GM11168 (cell line): ENCODE measurements at regions not wholly inside any gene's neighbourhood (a gene's known extent, or its start where the extent isn't known, plus 50 kb on each side); places are given as distances from the start of the nearest gene placed in this dataset.

Experiments used
- in situ Hi-C: fragments of 300-500 bp; cut with MboI; formaldehyde crosslinking; loops from one replicate; pipeline ENCODE4 v1.12.0; 2022; ENCODE audit warnings: low sequenced_read_pairs; ENCODE audit not compliant: unreplicated experiment

DNA sequence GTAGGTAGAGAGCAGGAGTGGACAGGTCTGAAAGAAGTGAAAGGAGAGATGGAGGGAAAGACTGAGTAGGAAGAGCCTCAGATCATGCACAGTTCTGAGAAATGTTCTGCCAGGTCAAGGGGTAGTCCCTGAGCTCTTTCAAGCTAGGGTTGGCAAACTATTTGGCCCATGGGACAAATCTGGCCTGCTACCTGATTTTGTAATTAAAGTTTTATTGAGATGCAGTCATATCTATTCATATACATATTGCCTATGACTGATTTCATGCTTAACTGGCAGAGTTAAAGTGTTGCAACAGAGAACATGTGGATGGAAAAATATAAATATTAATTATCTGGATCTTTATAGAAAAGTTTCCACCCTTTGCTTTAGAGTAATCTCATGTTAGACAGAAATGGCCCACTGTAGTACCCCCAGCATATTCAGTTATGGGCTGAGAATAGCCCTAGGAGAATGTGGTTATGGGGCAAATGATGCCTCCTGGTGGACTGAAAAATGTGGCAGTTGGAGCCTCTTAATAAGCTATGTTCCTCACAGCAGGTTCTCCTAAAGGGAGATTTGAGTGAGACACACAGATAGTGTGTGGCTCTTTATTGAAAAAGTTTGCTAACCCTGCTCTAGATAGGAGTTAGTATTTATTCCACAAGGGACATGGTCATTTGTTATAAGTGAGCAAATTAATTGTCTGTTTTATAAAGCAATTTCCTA lies 476.9 kb downstream of the LRIG3 start:
- in situ Hi-C loops, result loop anchor here (5.0 kb wide), 1 partner anchor 86 kb away; no protein-coding TSS in a partner anchor

DNA sequence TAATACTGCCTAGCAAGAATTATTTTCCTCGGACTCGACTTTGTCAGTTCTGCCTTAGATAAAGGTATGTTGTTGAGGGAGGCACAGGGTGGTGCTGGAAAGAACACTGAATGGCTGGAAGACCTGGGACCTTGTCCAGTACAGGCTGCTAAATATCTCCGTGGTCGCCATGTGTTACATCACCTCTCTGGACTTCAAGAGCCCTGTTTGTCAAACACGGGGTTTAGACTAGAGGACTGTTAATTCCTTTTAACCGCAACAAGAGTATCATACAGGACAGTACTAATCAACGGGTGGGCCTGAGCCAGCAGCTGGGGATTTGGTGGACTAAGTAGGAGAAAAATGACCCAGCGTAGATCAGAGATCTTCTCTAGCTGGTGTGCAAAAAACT lies 476.3 kb downstream of the LRIG3 start:
- in situ Hi-C loops, result loop anchor here (5.0 kb wide), 1 partner anchor 87 kb away; no protein-coding TSS in a partner anchor

GRCh38 chr12:58450868-58451482 lies 469.3 kb downstream of the LRIG3 start:
- in situ Hi-C loops, result no loop called here

DNA sequence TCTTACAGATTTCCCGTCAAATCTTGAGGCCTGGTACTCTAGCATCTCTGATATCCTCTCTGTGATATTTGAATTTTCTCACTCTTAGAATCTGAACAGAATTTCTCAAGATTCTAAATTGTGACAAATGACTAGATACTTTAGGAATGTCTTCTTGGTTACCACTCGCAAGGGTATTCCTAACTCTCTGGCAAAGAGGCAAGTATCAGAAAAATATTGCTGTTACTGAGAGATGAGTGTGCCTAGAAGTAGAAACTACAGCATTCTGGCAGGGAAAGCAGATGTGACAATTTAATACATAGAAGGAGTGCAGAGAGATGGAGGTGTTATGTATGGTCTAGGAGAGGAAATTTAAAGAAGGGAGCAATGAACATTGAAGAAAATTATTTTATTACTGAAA lies 467.8 kb downstream of the LRIG3 start:
- in situ Hi-C loops, result no loop called here

DNA sequence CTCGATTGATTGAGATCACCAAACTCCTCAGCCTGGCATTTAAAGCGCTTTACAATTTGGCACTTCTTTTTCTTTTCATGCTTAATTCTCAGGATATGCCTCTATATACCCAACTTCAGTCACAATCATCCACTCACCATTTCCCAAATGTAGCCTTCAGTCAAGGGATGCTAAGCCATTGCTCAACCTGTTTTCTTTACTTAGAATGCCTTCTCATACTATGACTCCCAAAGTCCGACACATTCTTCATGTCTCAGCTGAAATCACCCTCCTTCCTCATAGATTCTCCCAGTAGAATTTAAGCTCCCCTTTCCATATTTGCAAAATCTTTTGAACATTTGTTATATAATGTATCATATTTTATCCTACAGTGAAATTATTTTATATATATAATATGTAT lies 467.0 kb downstream of the LRIG3 start:
- in situ Hi-C loops, result no loop called here

- in situ Hi-C loops, result no loop called here
Measured at GRCh38 chr12:58455136-58455535, 465.2 kb downstream of the LRIG3 start.

DNA sequence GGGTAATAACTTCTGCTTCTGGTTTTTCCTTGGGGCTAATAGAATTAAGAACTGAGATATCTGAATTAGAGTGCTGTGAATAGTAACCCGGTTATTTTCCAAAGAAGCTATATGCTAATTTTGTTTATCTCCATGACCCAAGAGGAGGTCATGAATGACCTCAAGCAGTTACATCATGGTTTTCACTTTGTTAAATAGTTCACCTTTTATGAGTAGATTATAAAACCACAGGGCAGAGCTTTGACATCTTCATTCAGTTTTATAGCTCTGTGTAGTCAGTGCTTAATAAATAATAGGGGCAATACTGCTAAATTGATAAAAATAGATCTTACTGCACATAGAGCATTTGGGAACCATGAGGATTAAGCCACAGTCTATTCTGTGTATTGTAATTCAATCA lies 462.2 kb downstream of the LRIG3 start:
- in situ Hi-C loops, result no loop called here

DNA sequence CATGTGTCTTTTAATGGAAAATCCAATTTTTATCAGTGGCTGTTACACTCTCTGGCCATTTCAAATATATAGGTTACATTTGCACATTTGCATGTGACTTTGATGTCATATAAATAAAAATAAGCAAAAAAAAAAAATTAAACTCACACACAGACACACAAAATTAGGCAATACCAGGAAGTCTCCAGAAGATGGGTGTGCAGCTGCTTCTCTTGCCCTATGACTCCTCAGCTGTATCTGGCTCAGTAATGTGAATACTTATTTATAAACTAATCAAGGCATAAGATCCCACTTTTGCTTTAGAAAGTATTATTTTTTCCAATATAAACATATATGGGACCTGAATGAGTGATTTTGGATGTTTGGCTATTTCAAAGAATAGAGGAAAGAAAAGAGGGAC lies 461.1 kb downstream of the LRIG3 start:
- in situ Hi-C loops, result no loop called here

GRCh38 chr12:58463051-58463450 lies 457.3 kb downstream of the LRIG3 start:
- in situ Hi-C loops, result no loop called here

- in situ Hi-C loops, result no loop called here
Measured at GRCh38 chr12:58465418-58465817, 454.9 kb downstream of the LRIG3 start.

DNA sequence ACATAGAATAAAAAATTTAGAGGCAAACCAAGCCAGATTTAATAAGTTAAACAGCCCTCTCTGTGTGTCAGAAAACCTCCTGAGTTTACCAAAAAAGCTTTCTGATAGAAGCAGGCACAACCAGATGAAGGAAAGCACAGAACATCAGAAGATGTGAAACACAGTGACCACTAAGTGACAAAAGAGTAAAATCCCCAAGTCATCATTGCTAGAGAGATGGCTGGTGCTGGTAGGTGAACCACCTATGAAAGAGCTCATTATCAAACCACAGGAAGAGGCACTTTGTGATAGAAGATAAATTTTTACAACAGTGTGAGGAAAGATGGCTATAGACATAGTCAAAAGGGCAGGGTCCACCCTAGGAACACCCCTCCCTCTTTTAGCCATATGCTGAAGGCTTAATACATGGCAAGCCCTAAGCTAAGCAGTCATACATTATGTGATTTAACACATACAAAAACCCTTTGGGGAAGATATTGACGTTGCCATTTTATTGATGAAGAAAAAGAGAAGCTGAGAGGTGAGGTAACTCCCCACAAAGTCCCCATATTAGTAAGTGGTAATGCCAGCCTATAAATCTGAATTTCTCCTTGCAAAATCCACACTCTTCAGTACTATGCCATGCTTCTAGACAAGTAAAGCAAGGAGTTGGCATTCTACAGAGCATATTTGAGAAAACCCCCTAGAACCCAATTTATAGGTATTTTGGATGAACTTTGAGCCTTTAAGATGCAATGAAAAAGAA lies 449.9 kb downstream of the LRIG3 start:
- in situ Hi-C loops, result no loop called here

- in situ Hi-C loops, result no loop called here
Measured at GRCh38 chr12:58479401-58479800, 440.9 kb downstream of the LRIG3 start.

- in situ Hi-C loops, result no loop called here
Measured at GRCh38 chr12:58481811-58482210, 438.5 kb downstream of the LRIG3 start.

DNA sequence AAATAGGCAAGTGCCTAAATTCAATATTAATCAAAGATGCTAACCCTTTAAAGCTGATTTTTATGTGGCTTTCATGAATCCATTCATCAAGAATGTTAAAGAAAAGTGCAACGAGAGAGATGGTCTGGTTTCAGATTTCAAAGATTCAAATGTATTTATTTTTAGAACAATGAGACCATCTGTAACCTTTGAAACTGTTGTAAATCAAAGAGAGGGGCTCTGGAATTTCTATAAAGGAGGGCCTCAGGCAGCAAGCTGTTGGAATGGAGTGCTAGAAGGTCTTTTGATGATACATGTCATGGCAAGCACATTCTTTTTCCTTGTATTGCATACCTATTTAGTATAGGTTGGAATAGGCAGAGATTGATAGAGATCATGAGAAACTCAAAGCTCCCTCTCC lies 433.0 kb downstream of the LRIG3 start:
- in situ Hi-C loops, result no loop called here

DNA sequence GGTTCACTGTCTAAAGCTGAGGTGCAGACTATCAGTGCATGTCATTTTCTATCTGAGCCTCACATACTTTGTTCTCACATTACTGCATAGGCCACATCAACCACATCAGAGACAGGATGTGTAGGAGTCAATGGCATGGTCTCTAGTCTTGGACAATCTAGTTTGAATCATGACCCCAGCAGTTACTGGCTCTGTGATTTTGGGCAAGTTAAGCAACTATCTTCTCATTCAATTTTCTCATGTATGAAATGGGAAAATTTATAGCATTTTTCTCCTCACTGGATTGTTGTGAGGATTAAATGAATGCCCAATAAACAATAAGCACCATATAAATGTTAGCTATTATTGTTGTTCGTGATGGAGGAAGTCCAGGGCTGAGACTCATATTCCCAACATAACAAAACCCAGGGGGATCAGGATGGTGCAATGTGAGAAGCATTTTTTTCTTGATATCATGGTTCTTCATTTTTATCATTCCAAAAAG lies 432.6 kb downstream of the LRIG3 start:
- in situ Hi-C loops, result no loop called here

GRCh38 chr12:58489394-58489793 lies 430.9 kb downstream of the LRIG3 start:
- in situ Hi-C loops, result no loop called here

DNA sequence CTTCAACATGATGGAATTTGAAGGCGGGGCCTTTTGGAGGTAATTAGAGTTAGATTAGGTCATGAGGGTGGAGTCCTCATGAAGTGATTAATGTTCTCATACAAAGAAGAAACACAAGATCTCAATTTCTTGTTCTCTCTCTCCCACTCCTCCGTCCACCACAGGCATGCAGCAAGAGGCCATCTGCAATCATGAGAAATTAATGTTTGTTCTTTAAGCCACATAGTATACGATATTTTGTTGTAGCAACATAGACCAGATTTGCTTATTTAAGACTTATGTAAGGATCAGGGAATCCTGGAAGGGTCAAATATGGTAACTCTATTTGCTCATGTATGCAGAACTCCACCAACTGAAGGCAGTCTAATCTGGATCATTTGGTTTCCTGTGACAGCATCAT lies 429.0 kb downstream of the LRIG3 start:
- in situ Hi-C loops, result no loop called here

DNA sequence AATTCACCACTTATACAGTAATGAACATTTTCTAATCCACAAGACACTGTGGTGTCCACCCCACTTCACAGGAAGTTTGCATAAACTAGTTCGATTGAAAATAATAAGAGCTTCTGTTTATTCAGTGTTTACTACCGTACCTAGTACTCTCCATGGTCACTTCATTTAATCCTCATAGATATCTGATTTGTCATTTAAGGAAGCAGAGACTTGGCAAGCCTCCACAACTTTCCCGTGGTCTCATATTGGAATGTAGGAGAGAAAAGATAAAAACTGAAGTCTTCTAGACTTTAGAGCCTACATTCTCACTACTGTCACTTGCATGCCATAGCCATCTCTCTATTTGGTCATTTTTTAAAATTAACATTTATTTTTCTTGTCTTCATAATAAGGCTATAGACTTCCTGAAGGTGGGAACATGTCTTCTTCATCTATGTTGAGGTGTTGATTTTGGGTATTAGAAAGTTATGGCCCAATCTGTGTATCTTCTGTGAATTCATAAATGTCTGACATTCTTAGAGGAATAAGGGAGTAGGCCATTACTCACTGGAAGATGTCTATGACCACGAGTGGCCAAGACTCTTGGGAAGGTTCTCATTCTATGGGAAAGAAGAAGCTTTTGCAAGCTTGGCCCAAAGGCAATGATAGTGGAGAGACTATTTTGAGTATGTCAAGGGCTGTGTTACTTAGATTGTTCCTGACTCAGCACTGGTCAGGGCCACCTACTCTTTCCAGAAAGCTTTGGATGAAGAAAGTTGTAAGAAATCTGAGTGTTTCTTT lies 423.7 kb downstream of the LRIG3 start:
- in situ Hi-C loops, result no loop called here

DNA sequence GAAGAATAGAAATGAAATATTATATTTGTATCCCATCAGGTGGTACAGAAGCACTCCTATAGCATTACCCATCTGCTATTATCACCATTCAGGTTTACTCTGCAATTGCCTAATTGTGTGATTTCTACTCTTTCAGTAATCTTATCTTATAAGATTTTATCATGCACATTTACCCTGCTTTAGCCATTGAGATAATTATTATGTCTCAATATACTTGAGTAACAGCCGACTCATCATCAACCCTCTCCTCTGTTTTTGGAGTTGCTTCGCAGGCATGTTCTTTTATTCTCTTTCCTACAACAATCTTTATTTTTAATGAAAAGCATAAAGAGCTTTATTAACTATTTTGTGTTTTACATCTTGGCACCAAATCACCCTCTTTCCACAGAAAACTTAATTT lies 419.9 kb downstream of the LRIG3 start:
- in situ Hi-C loops, result no loop called here

GRCh38 chr12:58502226-58502625 lies 418.1 kb downstream of the LRIG3 start:
- in situ Hi-C loops, result no loop called here
